ENCODE measurements at regions not wholly inside any gene's neighbourhood (a gene's known extent, or its start where the extent isn't known, plus 50 kb on each side); places are given as distances from the start of the nearest gene placed in this dataset.
"Not testable (repeated sequence)": the region's sequence is repeated elsewhere in the genome, so short reads cannot be mapped to it uniquely, and the experiment has no call there.

GRCh38 chr13:61214551-61214950 lies 201.1 kb downstream of the PCDH20 start:
- no peak for DNase-seq

- not testable (repeated sequence) for DNase-seq
Measured at GRCh38 chr13:61205898-61206297, 209.8 kb downstream of the PCDH20 start.

- DNase-seq, result no peak
Measured at GRCh38 chr13:61204025-61204424, 211.6 kb downstream of the PCDH20 start.

- no peak for DNase-seq
Measured at GRCh38 chr13:61202042-61202441, 213.6 kb downstream of the PCDH20 start.

- DNase-seq, result no peak
Measured at GRCh38 chr13:61192826-61193225, 222.8 kb downstream of the PCDH20 start.

- DNase-seq, result no peak
Measured at GRCh38 chr13:61188057-61188456, 227.6 kb downstream of the PCDH20 start.

GRCh38 chr13:61187471-61187870 lies 228.2 kb downstream of the PCDH20 start:
- no peak for DNase-seq

- DNase-seq, result no peak
Measured at GRCh38 chr13:61183670-61184069, 232.0 kb downstream of the PCDH20 start.

GRCh38 chr13:61180234-61180633 lies 235.4 kb downstream of the PCDH20 start:
- DNase-seq, result no peak

- DNase-seq, result no peak
Measured at GRCh38 chr13:61179741-61180140, 235.9 kb downstream of the PCDH20 start.

GRCh38 chr13:61170856-61171255 lies 244.8 kb downstream of the PCDH20 start:
- no peak for DNase-seq

- DNase-seq, result no peak
Measured at GRCh38 chr13:61162636-61163035, 253.0 kb downstream of the PCDH20 start.

- DNase-seq, result no peak
Measured at GRCh38 chr13:61162106-61162505, 253.5 kb downstream of the PCDH20 start.

GRCh38 chr13:61156753-61157152 lies 258.9 kb downstream of the PCDH20 start:
- DNase-seq, result no peak

- no peak for DNase-seq
Measured at GRCh38 chr13:61151062-61151461, 264.6 kb downstream of the PCDH20 start.

GRCh38 chr13:61149331-61149730 lies 266.3 kb downstream of the PCDH20 start:
- no peak for DNase-seq

- DNase-seq, result no peak
Measured at GRCh38 chr13:61148691-61149315, 266.8 kb downstream of the PCDH20 start.

- DNase-seq, result no peak
Measured at GRCh38 chr13:61148211-61148610, 267.4 kb downstream of the PCDH20 start.

- DNase-seq, result no peak
Measured at GRCh38 chr13:61146571-61146970, 269.1 kb downstream of the PCDH20 start.

- DNase-seq, result no peak
Measured at GRCh38 chr13:61146158-61146557, 269.5 kb downstream of the PCDH20 start.

- no peak for DNase-seq
Measured at GRCh38 chr13:61144834-61145593, 270.6 kb downstream of the PCDH20 start.

- DNase-seq, result no peak
Measured at GRCh38 chr13:61144301-61144700, 271.3 kb downstream of the PCDH20 start.

- DNase-seq, result no peak
Measured at GRCh38 chr13:61142506-61142905, 273.1 kb downstream of the PCDH20 start.

GRCh38 chr13:61138857-61139256 lies 276.8 kb downstream of the PCDH20 start:
- no peak for DNase-seq

- DNase-seq, result no peak
Measured at GRCh38 chr13:61136515-61136914, 279.1 kb downstream of the PCDH20 start.

Data from right hindlimb (tissue), 1 donor.